HL-60 (cell line): ENCODE measurements at regions not wholly inside any gene's neighbourhood (a gene's known extent, or its start where the extent isn't known, plus 50 kb on each side); places are given as distances from the start of the nearest gene placed in this dataset.

Experiments
- DNase-seq, 2 experiments: peaks; one replicate each; pipeline ENCODE4 v3.0.0-alpha.2; 2010 to 2020; ENCODE audit warnings: low read depth in 1 of 2, low spot score in 1 of 2
- H3K27ac ChIP-seq: fragments of 250-450 bp; sonication (Bioruptor Pico); replicated peaks from 2 replicates; pipeline ENCODE4 v1.5.1; 2020; ENCODE audit warnings: mild to moderate bottlenecking, moderate library complexity
- H3K27me3 ChIP-seq: fragments of 250-450 bp; sonication (Bioruptor Pico); 2 replicates; pipeline ENCODE4 v1.5.1; 2021; ENCODE audit warnings: mild to moderate bottlenecking, moderate library complexity; ENCODE audit not compliant: insufficient read depth, poor library complexity, severe bottlenecking
- H3K4me3 ChIP-seq: replicated peaks from 2 replicates; pipeline ENCODE4 v1.5.1; 2011; ENCODE audit warnings: mild to moderate bottlenecking, control low read depth, low read length; ENCODE audit not compliant: insufficient read depth
- GABPA ChIP-seq: IDR thresholded peaks from 2 replicates; pipeline ENCODE4 v1.6.1; 2012; ENCODE audit warnings: low read depth
- POLR2AphosphoS5 ChIP-seq: IDR thresholded peaks from 2 replicates; pipeline ENCODE4 v1.6.1; 2012; ENCODE audit warnings: low read depth
- SPI1 ChIP-seq: IDR thresholded peaks from 2 replicates; pipeline ENCODE4 v1.6.1; 2012; ENCODE audit warnings: low read depth, mild to moderate bottlenecking, borderline replicate concordance
- TF ChIP-seq, protein P1 (sequence below): IDR thresholded peaks from one replicate; pipeline ENCODE4 v1.5.1; 2011; ENCODE audit warnings: low read length, control low read depth, inconsistent platforms; ENCODE audit not compliant: insufficient read depth
- TF ChIP-seq, protein P2 (sequence below): IDR thresholded peaks from 2 replicates; pipeline ENCODE4 v1.6.1; 2012; ENCODE audit warnings: low read depth; ENCODE audit not compliant: insufficient replicate concordance

DNA sequence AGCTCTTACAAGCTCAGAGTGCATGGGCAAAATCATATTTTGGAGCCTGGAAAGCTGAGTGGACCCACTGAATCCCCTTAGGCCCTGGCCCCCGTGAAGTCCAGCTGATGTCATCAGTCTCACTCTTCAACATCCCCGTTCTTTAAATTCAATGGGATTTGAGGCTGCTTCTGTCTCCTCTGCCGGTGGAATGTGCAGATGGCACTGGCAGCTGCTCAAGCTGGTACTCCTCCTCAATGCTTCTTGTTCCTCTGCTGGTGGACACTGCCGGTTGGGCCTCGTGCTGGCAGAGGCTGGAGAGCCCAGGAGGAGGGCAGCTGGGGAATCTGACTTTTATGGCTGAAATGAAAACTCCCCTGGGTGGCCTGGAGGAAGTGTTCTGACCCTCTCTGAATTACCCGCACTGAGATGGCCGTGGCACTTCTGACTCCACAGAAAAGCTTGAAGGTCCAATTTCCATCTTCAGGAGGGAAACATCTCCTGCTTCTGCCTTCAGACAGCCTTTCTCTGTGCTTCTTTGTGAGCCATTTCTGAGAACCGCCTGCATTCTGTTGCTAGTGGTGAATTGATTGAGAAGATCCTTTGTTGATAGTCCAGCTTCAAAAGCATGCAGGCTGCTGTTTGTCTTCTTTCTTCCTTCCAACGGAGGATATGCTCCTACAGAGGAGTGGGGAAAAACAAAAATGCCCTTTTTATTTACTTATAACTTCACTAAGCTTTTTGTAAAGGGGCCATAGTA, 298.9 kb downstream of the TMEM38B start:
- Histone ChIP-seq H3K27ac (no peak overlapping the region), H3K27me3 (no peaks in the 10 kb centered on the region), H3K4me3 (no peak overlapping the region)
- no peak for DNase-seq
- TF ChIP-seq POLR2AphosphoS5: no peak
- TF ChIP-seq, protein P1, sequence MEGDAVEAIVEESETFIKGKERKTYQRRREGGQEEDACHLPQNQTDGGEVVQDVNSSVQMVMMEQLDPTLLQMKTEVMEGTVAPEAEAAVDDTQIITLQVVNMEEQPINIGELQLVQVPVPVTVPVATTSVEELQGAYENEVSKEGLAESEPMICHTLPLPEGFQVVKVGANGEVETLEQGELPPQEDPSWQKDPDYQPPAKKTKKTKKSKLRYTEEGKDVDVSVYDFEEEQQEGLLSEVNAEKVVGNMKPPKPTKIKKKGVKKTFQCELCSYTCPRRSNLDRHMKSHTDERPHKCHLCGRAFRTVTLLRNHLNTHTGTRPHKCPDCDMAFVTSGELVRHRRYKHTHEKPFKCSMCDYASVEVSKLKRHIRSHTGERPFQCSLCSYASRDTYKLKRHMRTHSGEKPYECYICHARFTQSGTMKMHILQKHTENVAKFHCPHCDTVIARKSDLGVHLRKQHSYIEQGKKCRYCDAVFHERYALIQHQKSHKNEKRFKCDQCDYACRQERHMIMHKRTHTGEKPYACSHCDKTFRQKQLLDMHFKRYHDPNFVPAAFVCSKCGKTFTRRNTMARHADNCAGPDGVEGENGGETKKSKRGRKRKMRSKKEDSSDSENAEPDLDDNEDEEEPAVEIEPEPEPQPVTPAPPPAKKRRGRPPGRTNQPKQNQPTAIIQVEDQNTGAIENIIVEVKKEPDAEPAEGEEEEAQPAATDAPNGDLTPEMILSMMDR: no peak
- TF ChIP-seq, protein P2, sequence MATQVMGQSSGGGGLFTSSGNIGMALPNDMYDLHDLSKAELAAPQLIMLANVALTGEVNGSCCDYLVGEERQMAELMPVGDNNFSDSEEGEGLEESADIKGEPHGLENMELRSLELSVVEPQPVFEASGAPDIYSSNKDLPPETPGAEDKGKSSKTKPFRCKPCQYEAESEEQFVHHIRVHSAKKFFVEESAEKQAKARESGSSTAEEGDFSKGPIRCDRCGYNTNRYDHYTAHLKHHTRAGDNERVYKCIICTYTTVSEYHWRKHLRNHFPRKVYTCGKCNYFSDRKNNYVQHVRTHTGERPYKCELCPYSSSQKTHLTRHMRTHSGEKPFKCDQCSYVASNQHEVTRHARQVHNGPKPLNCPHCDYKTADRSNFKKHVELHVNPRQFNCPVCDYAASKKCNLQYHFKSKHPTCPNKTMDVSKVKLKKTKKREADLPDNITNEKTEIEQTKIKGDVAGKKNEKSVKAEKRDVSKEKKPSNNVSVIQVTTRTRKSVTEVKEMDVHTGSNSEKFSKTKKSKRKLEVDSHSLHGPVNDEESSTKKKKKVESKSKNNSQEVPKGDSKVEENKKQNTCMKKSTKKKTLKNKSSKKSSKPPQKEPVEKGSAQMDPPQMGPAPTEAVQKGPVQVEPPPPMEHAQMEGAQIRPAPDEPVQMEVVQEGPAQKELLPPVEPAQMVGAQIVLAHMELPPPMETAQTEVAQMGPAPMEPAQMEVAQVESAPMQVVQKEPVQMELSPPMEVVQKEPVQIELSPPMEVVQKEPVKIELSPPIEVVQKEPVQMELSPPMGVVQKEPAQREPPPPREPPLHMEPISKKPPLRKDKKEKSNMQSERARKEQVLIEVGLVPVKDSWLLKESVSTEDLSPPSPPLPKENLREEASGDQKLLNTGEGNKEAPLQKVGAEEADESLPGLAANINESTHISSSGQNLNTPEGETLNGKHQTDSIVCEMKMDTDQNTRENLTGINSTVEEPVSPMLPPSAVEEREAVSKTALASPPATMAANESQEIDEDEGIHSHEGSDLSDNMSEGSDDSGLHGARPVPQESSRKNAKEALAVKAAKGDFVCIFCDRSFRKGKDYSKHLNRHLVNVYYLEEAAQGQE: no peak
- no peak for TF ChIP-seq SPI1
- no peak for TF ChIP-seq GABPA

DNA sequence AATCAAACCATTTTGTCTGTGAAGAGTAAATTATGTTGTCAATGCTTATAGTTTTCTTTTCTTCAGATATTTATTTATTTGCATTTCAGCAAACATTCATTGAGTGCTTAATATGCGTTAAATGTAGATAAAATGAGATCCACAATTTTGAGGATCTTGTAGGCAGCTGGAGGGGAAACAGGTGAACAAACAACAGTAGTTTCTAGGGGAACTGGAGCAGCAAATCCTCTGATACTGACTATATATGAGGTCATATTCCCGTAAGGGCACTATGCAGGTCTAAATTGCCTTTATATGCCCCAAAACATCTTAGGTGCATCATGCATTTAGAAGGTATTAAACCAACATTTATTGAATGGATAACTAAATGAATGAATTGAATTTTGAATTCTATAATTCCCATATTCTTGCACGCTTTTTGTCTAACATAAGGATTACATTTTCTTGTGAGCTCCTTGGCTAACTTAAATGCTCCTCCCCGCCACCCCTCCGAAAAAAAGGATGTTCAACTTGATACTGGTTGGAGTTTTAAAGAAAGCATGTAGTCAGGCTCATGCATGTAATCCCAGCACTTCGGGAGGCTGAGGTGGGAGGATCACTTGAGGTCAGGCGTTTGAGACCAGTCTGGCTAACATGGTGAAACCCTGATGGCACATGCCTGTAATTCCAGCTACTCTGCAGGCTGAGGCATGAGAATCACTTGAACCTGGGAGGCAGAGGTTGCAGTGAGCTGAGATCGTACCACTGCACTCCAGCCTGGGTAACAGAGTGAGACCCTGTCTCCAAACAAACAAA, 299.8 kb downstream of the TMEM38B start:
- DNase-seq: no peak
- TF ChIP-seq, protein P2: no peak
- no peak for TF ChIP-seq SPI1
- no peak for TF ChIP-seq POLR2AphosphoS5
- TF ChIP-seq, protein P1: no peak
- TF ChIP-seq GABPA: no peak
- H3K4me3 ChIP-seq: no peak overlapping the region
- no peak overlapping the region for H3K27ac ChIP-seq
- no peaks in the 10 kb centered on the region for H3K27me3 ChIP-seq

DNA sequence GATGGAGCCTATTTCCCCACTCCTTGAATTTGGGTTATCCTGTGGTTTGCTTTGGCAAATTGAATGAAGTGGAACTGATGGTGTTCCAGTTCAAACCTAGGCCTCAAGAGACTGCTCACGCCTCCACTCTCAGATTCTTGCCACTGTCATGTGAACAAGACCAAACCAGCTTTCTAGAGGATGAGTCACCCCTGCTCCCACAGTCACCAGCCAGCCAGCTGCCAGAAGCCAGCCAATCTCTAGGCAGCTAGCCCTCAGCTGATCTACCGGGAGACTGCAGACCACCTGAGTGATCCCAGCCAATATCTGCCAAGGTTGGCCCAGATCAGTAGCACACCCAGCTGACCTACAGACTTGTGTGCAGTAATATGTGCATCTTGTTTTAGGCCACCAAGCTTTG, 300.6 kb downstream of the TMEM38B start:
- no peak overlapping the region for H3K4me3 ChIP-seq
- no peak for DNase-seq
- no peak overlapping the region for H3K27ac ChIP-seq
- TF ChIP-seq, protein P2: no peak
- TF ChIP-seq, protein P1: no peak
- H3K27me3 ChIP-seq: no peaks in the 10 kb centered on the region
